Left ventricle myocardium inferior (tissue), 1 donor: ENCODE measurements at regions not wholly inside any gene's neighbourhood (a gene's known extent, or its start where the extent isn't known, plus 50 kb on each side); places are given as distances from the start of the nearest gene placed in this dataset.
"Not testable (repeated sequence)": the region's sequence is repeated elsewhere in the genome, so short reads cannot be mapped to it uniquely, and the experiment has no call there.

Experiments
- DNase-seq: peaks from one replicate; pipeline ENCODE4 v3.0.0-alpha.2; 2020
- H3K27ac ChIP-seq: fragments of 200-600 bp; replicated peaks from 2 replicates; pipeline ENCODE4 v1.8.0; 2021
- H3K27me3 ChIP-seq: fragments of 200-600 bp; 2 replicates; pipeline ENCODE4 v1.8.0; 2021; ENCODE audit warnings: low read depth
- H3K36me3 ChIP-seq: fragments of 200-600 bp; 2 replicates; pipeline ENCODE4 v1.8.0; 2021
- H3K4me1 ChIP-seq: fragments of 200-600 bp; 2 replicates; pipeline ENCODE4 v1.8.0; 2021
- H3K4me3 ChIP-seq: fragments of 200-600 bp; 2 replicates; pipeline ENCODE4 v1.8.0; 2021; ENCODE audit warnings: mild to moderate bottlenecking, moderate library complexity
- H3K9me3 ChIP-seq: fragments of 200-600 bp; replicated peaks from 2 replicates; pipeline ENCODE4 v1.8.0; 2021
- CTCF ChIP-seq: fragments of 200-600 bp; IDR thresholded peaks from 2 replicates; pipeline ENCODE4 v1.8.0; 2021; ENCODE audit warnings: antibody characterized with exemption, mild to moderate bottlenecking, borderline replicate concordance
- intact Hi-C: fragments of 100-400 bp; cut with micrococcal nuclease; formaldehyde crosslinking; loops from one replicate; pipeline ENCODE4 v1.11.0; 2022
- donor health status: DM: no; HTN: yes; CAD: no; lungs with severe emphysema.

GRCh38 chr6:3616565-3617176 lies 134.8 kb downstream of the PXDC1 start:
- no peak for DNase-seq
- TF ChIP-seq CTCF: no peak
- Histone ChIP-seq H3K9me3 (no peaks in the 10 kb centered on the region), H3K27me3 (peaks cover 49% of the 10 kb centered on the region), H3K4me1 (no peaks in the 10 kb centered on the region), H3K4me3 (no peak overlapping the region), H3K27ac (no peak overlapping the region), H3K36me3 (no peaks in the 10 kb centered on the region)
- intact Hi-C loops: no loop called here

DNA sequence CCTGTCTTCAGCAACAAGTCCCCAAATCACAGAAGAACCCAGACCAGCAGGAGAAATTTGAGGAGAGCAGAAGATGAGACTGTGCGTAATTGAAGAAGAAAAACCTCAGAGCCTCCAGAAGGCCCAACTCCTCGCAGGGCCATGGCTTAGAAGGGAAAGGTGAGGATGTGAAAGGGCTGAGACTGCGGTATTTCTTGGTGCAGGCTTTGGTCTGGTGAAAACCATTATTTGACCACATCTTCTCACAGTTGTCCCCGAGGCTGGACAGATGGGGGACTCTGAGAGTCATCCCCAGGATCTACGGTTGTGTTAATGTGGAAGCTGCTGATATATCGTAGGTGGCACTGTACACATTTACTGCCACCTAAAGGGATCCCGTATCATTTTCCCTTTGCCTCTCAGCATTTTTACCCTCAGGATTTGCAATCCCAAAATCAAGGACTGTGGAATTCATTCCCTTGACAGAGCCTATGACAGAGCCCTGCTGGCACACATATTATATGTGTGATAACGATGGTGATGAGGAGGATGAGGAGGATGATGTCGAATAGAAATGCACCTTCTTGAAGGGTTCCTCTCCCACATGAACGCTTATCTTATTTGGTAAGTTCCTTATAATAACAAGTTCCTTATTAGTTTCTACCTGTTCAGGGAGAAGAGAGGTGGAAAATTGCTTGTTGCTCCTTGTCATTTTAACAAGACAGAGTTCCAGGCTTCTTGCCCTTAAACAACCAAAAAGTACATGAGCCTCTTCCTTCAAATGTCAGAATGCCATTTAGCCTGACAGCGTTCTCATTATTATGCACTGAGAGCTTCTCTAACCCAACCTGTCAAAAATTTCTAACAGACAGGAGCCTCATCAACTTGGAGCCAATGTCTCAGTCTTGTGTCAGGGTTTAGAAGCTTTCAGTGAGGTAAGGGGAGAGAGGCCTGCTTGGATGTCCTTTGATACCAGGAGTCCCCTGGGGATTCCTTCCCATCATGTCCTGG lies 135.8 kb downstream of the PXDC1 start:
- H3K9me3 ChIP-seq: no peaks in the 10 kb centered on the region
- H3K27me3 ChIP-seq: peaks cover 54% of the 10 kb centered on the region
- intact Hi-C loops: no loop called here
- no peak for TF ChIP-seq CTCF
- no peaks in the 10 kb centered on the region for H3K4me1 ChIP-seq
- no peaks in the 10 kb centered on the region for H3K36me3 ChIP-seq
- no peak overlapping the region for H3K27ac ChIP-seq
- DNase-seq: no peak
- H3K4me3 ChIP-seq: no peak overlapping the region

DNA sequence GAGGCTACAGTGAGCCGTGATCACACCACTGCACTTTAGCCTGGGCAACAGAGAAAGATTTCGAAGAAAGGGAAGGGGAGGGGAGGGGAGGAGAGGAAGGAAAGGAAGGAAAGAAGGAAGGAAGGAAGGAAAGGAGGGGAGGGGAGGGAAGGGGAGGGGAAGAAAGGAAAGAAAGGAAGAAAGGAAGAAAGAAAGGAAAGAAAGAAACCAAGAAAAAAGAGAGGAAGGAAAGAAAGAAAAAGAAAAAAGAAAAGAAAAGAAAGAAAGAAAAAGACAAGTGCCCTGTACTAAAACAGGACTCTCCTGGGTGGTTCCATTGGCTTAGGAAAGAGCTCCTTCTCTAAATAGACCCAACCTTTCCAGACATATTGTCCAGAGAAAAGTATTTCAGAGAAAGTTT lies 136.6 kb downstream of the PXDC1 start:
- intact Hi-C loops: no loop called here

DNA sequence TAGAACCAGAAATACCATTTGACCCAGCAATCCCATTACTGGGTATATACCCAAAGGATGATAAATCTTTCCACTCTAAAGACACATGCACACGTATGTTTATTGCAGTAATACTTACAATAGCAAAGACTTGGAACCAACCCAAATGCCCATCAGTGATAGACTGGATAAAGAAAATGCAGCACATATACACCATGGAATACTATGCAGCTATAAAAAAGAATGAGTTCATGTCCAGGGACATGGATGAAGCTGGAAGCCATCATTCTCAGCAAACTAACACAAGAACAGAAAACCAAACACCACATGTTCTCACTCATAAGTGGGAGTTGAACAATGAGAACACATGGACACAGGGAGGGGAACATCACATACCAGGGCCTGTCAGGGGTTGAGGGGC lies 137.9 kb downstream of the PXDC1 start:
- H3K9me3 ChIP-seq, H3K27ac ChIP-seq, DNase-seq, H3K4me1 ChIP-seq, intact Hi-C loops, H3K36me3 ChIP-seq, H3K4me3 ChIP-seq: not testable (repeated sequence)
- peaks cover 51% of the 10 kb centered on the region for H3K27me3 ChIP-seq

More for the DNA sequence above, 136.6 kb downstream of the PXDC1 start:
- no peak for DNase-seq
- Histone ChIP-seq H3K9me3 (no peaks in the 10 kb centered on the region), H3K27me3 (peaks cover 49% of the 10 kb centered on the region), H3K36me3 (no peaks in the 10 kb centered on the region), H3K4me1 (no peaks in the 10 kb centered on the region), H3K27ac (no peak overlapping the region), H3K4me3 (no peak overlapping the region)
- TF ChIP-seq CTCF: no peak

DNA sequence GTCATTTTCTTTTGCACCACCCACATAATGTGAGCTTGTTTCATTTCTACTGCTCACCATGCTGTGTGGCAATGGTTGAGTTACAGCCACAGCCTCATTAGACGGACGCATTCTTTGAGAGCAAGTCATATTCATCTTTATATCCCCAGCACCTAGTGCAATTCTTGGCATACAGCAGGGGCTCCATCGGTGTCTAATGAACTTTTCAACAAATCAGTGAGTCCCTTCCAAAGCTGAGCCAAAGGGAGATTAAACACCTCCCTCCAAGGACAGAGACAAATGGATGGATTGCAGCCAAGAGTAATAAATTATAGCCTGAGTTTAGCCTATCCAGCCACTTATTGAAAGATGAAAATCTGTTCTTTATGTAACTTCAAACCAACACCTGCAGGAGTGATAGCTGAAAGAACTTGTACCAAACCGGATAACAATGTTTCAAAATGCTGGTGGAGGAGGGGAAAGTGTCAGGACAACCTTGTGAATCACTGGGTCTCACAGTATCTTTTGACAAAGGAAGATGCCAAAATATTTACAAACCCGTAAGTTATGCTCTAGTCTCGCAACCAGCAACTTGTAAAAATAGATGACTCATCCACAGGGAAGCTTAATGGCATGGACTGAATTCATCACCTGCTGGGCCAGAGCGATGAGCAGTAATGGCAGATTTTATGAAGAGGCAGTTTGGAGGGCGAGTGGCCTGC lies 139.0 kb downstream of the PXDC1 start:
- H3K27ac ChIP-seq: no peak overlapping the region
- no peaks in the 10 kb centered on the region for H3K4me1 ChIP-seq
- TF ChIP-seq CTCF: no peak
- intact Hi-C loops: no loop called here
- H3K4me3 ChIP-seq: no peak overlapping the region
- H3K27me3 ChIP-seq: peaks cover 50% of the 10 kb centered on the region
- no peak for DNase-seq
- no peaks in the 10 kb centered on the region for H3K36me3 ChIP-seq
- H3K9me3 ChIP-seq: no peaks in the 10 kb centered on the region
